Calu3 (cell line): ENCODE measurements at regions not wholly inside any gene's neighbourhood (a gene's known extent, or its start where the extent isn't known, plus 50 kb on each side); places are given as distances from the start of the nearest gene placed in this dataset.
"Not testable (repeated sequence)": the region's sequence is repeated elsewhere in the genome, so short reads cannot be mapped to it uniquely, and the experiment has no call there.

Source experiments
- BruUV-seq: library from RNA; stranded (reverse); fragments of 400-500 nt; replicated peaks from 2 replicates; lab custom pipeline; 2021; lab: Mats Ljungman, UMichigan
- CTCF ChIA-PET: fragments of 300-600 bp; sonication (Branson Sonifier 250); formaldehyde crosslinking; loops from one replicate; lab custom pipeline; 2022; ENCODE audit warnings: antibody characterized with exemption; lab: Charles Lee
- DNase-seq: peaks from one replicate; pipeline ENCODE4 v3.0.0; 2022
- H3K27ac Mint-ChIP-seq: one replicate; pipeline ENCODE4 v1.8.0; 2022; ENCODE audit warnings: mixed read lengths; ENCODE audit not compliant: unreplicated experiment
- H3K27me3 Mint-ChIP-seq: one replicate; pipeline ENCODE4 v1.8.0; 2022; ENCODE audit warnings: mixed read lengths; ENCODE audit not compliant: unreplicated experiment
- H3K36me3 Mint-ChIP-seq: one replicate; pipeline ENCODE4 v1.8.0; 2022; ENCODE audit warnings: mild to moderate bottlenecking, moderate library complexity, mixed read lengths; ENCODE audit not compliant: insufficient read depth, unreplicated experiment
- H3K4me1 Mint-ChIP-seq: one replicate; pipeline ENCODE4 v1.8.0; 2022; ENCODE audit warnings: mild to moderate bottlenecking, low read depth, mixed read lengths; ENCODE audit not compliant: unreplicated experiment
- H3K4me3 Mint-ChIP-seq: one replicate; pipeline ENCODE4 v1.8.0; 2022; ENCODE audit warnings: mild to moderate bottlenecking, low read depth, moderate library complexity, mixed read lengths; ENCODE audit not compliant: unreplicated experiment
- H3K9me3 Mint-ChIP-seq: one replicate; pipeline ENCODE4 v1.8.0; 2022; ENCODE audit warnings: low read depth, mixed read lengths; ENCODE audit not compliant: unreplicated experiment
- CTCF ChIP-seq: fragments of 200-600 bp; IDR thresholded peaks from one replicate; pipeline ENCODE4 v1.8.0; 2022; ENCODE audit warnings: antibody characterized with exemption; ENCODE audit not compliant: unreplicated experiment
- intact Hi-C: fragments of 100-400 bp; cut with micrococcal nuclease; formaldehyde crosslinking; loops from one replicate; pipeline ENCODE4 v1.10.0; 2022; ENCODE audit not compliant: unreplicated experiment

GRCh38 chr3:181917027-181917426 is 205.3 kb downstream of the SOX2 start:
- H3K4me3 Mint-ChIP-seq: no peak overlapping the region
- no peaks in the 10 kb centered on the region for H3K4me1 Mint-ChIP-seq
- intact Hi-C loops: no loop called here
- CTCF ChIA-PET: no interaction called here
- BruUV-seq: no TSS peak
- H3K27ac Mint-ChIP-seq: no peak overlapping the region
- no peaks in the 10 kb centered on the region for H3K9me3 Mint-ChIP-seq
- H3K27me3 Mint-ChIP-seq: no peaks in the 10 kb centered on the region
- no peaks in the 10 kb centered on the region for H3K36me3 Mint-ChIP-seq
- TF ChIP-seq CTCF: no peak
- no peak for DNase-seq

GRCh38 chr3:181919375-181919774 is 207.7 kb downstream of the SOX2 start:
- Mint-ChIP-seq H3K9me3 (no peaks in the 10 kb centered on the region), H3K27ac (no peak overlapping the region), H3K36me3 (no peaks in the 10 kb centered on the region), H3K27me3 (no peaks in the 10 kb centered on the region), H3K4me3 (no peak overlapping the region), H3K4me1 (no peaks in the 10 kb centered on the region)
- BruUV-seq: no TSS peak
- no peak for TF ChIP-seq CTCF
- intact Hi-C loops: no loop called here
- no peak for DNase-seq
- CTCF ChIA-PET: interaction anchor here (0.6 kb wide), 1 partner anchor 14 kb away, joined by 3 read pairs; no protein-coding TSS in a partner anchor

- no TSS peak for BruUV-seq
- Mint-ChIP-seq H3K27me3 (no peaks in the 10 kb centered on the region), H3K27ac (no peak overlapping the region), H3K36me3 (no peaks in the 10 kb centered on the region), H3K4me1 (no peaks in the 10 kb centered on the region), H3K9me3 (no peaks in the 10 kb centered on the region), H3K4me3 (no peak overlapping the region)
- TF ChIP-seq CTCF: no peak
- intact Hi-C loops: no loop called here
- CTCF ChIA-PET: no interaction called here
- no peak for DNase-seq
Measured at GRCh38 chr3:181920409-181920808, 208.7 kb downstream of the SOX2 start.

GRCh38 chr3:181921220-181921619 is 209.5 kb downstream of the SOX2 start:
- no peaks in the 10 kb centered on the region for H3K9me3 Mint-ChIP-seq
- H3K27ac Mint-ChIP-seq: no peak overlapping the region
- no peak for TF ChIP-seq CTCF
- DNase-seq: no peak
- BruUV-seq: no TSS peak
- H3K4me1 Mint-ChIP-seq: no peaks in the 10 kb centered on the region
- CTCF ChIA-PET: no interaction called here
- no peaks in the 10 kb centered on the region for H3K27me3 Mint-ChIP-seq
- no peaks in the 10 kb centered on the region for H3K36me3 Mint-ChIP-seq
- H3K4me3 Mint-ChIP-seq: no peak overlapping the region
- intact Hi-C loops: no loop called here

- intact Hi-C loops, CTCF ChIA-PET, H3K4me1 Mint-ChIP-seq, H3K9me3 Mint-ChIP-seq, H3K36me3 Mint-ChIP-seq, BruUV-seq, DNase-seq, H3K27ac Mint-ChIP-seq, H3K27me3 Mint-ChIP-seq, H3K4me3 Mint-ChIP-seq: not testable (repeated sequence)
Measured at GRCh38 chr3:181925841-181926240, 214.1 kb downstream of the SOX2 start.
